HTR-8/SVneo (cell line): ENCODE measurements at regions not wholly inside any gene's neighbourhood (a gene's known extent, or its start where the extent isn't known, plus 50 kb on each side); places are given as distances from the start of the nearest gene placed in this dataset.

ENCODE experiments used
- DNase-seq: peaks from one replicate; pipeline ENCODE4 v3.0.0; 2011; ENCODE audit warnings: low spot score, mixed read lengths; ENCODE audit not compliant: insufficient read length
- FAIRE-seq: peaks from 2 replicates; lab custom pipeline; 2011; peaks lifted over from hg19 to GRCh38; lab: Jason Lieb, UNC

GRCh38 chr22:27024982-27025381 is 367.6 kb downstream of the MIAT start:
- FAIRE-seq (no peak), DNase-seq (no peak)

DNA sequence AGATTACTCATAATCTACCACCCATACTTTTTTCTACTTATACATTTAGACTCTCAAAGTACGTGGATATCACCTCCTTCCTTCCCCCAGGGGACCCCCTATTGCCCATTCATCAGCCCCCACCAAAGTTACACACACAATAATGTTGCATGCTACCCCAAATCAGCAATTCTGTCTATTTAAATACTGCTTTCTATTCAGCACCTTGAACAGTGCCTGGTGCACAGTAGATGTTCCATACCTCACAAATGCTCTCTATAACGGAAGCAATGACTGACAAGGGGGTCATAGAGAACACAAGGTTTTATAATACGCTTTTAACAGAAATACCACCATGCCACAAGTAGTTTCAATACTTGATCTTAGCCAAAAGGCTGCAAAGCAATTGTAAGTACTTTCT is 370.7 kb downstream of the MIAT start:
- no peak for FAIRE-seq
- no peak for DNase-seq

DNA sequence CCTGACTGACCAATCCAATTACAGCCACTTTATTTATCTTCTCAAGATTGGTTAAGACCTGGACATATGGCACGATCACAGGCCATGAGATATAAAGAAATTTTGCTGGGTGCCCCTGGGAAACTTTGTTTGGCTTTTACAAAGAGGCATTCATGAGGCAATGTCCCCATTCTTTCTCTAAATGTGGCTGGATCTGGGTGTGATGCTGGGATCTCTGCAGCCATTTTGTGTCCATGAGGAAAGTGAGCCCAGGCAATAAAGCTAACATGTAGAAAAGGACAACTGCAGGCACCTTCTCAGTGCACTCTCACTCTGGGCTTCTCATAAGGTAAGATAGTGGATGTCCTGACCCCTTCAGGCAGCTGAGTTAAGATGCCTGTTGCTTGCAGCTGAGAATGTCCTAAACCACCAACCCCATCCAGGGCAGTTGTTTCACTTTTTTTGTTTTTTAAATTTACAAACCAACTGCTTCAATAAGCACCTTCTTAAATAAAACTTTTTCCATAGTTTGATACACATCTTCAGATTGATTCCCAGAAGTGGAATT is 372.3 kb downstream of the MIAT start:
- DNase-seq, result no peak
- FAIRE-seq, result no peak

- no peak for FAIRE-seq
- DNase-seq, result no peak
These were observed 374.8 kb downstream of the MIAT start for GRCh38 chr22:27032091-27032761.

- no peak for DNase-seq
- FAIRE-seq, result no peak
These were observed 384.4 kb downstream of the MIAT start for GRCh38 chr22:27041745-27042310.

DNA sequence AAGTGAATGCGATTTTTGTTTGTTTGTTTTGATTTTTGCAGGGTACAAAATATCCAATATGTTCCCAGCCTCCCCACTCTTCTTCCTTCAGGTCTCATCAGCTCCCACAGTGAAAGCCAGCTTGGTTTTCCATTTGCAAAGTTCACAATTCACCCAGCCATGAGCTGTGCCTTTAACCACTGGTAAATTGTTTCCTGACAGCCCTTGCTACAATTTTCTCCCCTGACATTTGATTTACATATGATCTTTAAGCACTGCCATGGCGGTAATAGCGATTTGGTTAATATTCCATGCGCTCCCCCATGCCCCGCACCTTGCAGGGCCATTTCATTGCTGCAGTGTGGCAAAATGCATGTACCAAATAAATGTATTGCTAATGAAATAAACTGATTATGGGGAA is 385.9 kb downstream of the MIAT start:
- DNase-seq (no peak), FAIRE-seq (no peak)

DNA sequence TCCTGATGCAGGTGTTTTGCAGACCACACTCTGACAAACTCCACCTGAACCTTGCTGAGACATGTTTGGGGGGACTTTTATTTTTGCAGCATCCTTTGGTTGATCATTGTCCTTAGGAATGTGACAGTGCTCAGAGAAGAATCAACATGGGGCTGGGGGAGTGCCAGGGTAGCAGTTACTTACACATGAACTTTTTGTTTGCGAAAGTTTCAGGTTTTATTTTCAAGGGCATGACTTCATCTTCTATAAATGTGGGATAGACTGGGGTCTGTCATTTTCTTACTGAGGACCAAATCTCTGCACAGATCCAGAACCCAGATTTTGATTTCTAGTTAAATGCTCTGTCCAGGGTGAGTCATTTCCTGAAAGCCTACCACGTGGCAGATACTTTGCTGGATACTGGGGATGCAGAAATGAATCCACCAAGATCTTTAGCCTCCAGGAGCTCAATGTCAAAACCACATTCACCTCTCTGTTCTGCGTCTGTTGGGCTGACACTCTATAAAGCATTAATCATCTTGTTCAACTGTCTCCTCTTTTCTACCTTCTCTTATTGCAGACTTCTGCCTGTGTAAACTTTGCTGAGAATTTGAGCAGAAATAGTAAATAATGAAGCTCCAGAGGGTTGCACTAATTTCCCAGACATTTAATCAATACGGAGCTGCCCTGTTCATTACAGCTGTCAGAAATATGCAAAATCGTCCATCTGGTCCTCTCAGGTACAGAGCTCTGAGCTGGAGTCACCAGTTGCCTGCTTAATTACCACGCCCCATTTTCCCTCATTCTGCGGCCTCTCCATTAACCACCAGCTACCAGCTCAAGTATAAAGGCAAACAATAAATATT is 387.9 kb downstream of the MIAT start:
- FAIRE-seq, result no peak
- DNase-seq, result peak; percentile 26

DNA sequence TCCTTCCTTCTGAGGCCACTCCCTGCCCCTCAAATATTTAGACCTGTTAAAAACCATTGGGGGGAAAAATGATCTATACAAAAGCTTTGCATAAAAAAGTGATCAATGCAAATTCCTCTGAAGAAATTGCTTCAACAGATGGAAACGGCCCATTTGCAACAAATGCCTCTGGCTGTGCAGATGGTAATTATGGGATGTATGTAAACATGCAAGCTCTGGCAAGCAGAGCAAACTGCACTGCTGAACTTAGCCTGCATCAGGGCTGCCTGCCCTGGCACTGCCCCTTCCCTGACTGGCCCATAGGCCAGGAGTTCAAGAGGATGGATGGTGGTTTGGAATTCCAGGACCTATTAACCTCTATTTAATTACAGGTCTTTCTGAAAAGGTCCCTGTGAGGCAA is 388.7 kb downstream of the MIAT start:
- FAIRE-seq, result no peak
- no peak for DNase-seq

- DNase-seq, result no peak
- FAIRE-seq, result no peak
These were observed 389.2 kb downstream of the MIAT start for GRCh38 chr22:27046603-27047002.

- FAIRE-seq (no peak), DNase-seq (no peak)
These were observed 393.4 kb downstream of the MIAT start for GRCh38 chr22:27050771-27051170.

DNA sequence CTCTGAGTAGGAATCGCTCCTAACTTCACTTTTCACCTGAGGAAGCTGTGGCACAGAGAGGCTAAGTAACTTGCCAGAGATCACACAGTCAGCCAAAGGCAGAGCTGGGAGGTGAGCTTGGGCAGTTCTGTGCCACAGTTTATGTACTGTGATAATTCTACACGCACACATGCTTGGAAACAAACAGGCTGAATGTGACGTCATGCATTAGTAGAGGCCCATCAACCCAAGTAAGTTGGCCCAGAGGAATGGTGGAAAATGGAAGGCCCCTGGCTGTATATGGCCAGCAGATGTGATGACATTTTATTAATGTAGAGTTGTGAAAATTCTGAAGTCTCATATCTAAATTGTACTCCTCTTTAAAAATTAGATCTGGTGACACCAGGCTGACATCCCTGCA is 394.0 kb downstream of the MIAT start:
- FAIRE-seq, result no peak

GRCh38 chr22:27057717-27058116 is 400.3 kb downstream of the MIAT start:
- no peak for DNase-seq
- no peak for FAIRE-seq

More for the DNA sequence above, 394.0 kb downstream of the MIAT start:
- DNase-seq, result no peak

GRCh38 chr22:27060190-27060589 is 402.8 kb downstream of the MIAT start:
- DNase-seq (no peak), FAIRE-seq (no peak)

DNA sequence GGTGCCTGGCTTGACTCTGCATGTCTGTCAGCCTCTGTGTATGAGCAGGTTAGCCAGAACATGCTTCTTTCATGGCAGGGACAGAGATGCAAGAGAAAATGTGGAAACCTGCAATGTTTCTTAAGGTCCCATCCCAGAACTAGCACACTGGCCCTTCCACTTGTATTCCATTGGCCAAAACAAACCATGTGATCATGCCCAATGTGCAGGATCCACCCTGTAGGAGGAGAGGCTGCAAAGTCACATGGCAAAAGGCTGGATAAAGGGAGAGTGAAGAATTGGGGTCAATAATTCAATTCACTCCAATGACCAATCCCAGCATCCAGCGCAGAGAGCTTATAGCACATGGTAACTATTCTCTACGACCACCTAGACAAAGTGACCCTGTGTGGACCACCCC is 405.5 kb downstream of the MIAT start:
- DNase-seq (no peak), FAIRE-seq (no peak)

DNA sequence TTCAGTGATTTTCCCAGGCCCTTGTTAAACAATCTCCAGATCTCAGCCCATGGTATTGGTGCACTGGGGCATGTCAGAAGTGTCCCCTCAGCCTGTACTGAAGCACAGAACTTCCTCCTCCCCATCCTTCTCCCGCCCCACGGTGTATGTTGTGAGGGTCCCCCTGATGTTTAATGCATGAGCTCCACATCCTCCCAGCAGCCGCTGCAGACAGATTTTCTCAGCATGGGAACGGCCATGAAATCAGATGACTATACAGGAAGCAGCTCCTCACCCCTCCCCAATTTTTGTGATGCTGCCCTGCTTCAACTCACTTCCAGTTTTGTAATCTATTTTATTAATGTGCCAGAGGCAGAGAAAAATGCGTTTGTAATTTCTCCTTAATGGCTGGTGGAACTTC is 406.0 kb downstream of the MIAT start:
- DNase-seq (no peak), FAIRE-seq (no peak)

DNA sequence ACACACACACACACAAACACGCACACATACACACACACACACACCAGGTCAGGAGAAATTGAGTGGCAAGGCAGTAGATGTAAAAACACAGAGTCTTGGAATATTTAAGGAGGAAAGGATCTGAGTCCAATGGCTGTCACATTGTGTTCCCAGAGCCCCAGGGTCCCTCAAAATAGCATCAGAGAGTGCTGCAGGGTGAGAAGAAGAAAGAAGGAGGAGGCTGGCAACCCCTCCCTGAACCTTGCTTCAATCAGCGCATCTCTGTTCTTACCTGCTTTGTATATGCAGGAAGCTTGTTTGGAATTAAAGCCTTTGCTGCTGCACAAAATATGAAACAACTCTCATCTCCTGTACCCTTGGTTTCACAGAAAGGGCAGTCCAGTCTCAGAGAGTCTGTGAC is 406.5 kb downstream of the MIAT start:
- FAIRE-seq, result no peak
- no peak for DNase-seq

- FAIRE-seq, result no peak
- DNase-seq, result no peak
These were observed 407.0 kb downstream of the MIAT start for GRCh38 chr22:27064386-27064785.

DNA sequence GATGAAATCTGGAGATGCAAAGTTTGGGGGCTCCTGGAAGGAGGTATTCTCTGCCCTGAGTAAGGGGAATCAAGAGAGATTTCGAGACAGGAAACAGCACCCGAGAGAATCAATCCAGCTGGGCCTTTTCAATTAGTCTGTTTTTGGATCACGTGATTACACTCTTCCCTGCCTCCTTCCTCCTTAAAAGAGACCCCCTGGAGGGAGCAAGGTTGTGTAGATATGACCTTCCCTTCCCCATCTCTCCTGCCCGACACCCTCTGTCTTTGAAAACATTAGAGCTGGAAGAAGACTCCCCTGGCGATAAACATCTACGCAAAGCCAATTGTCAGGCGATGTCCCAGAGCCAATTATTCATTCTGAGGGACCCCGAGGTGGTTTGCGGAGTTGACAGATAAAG is 407.9 kb downstream of the MIAT start:
- FAIRE-seq (no peak), DNase-seq (no peak)

- FAIRE-seq (no peak), DNase-seq (no peak)
These were observed 409.5 kb downstream of the MIAT start for GRCh38 chr22:27066856-27067255.

GRCh38 chr22:27068121-27068520 is 410.7 kb downstream of the MIAT start:
- no peak for FAIRE-seq
- no peak for DNase-seq

DNA sequence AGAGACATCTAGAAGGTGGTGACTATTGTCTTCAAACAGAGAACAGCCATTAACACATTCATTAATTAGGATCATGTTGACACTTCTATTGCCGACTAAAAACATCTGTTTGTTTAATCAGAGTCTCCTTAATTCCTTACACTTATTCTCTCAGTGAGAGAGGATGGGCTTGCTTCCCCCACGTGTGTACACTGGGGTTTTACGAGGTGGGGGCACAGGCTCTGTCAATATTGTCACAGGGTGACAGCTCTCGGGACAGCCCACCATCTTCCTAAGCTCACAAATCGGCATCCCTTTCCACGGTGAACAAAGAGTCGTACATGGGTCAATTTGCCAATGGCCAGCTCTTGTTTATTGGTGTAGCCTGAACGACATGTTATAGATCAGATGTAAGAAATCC is 413.2 kb downstream of the MIAT start:
- DNase-seq (no peak), FAIRE-seq (no peak)
